Liver (tissue), 7 donors: ENCODE measurements at regions not wholly inside any gene's neighbourhood (a gene's known extent, or its start where the extent isn't known, plus 50 kb on each side); places are given as distances from the start of the nearest gene placed in this dataset.

Experiments
- DNase-seq: peaks from one replicate; pipeline ENCODE4 v3.0.0-alpha.2; 2017; ENCODE audit warnings: low spot score
- H3K27ac ChIP-seq, 2 donors: one replicate each; pipeline ENCODE4 v1.7.0; 2013; ENCODE audit warnings: inconsistent platforms in 2 of 2, low read length in 2 of 2, control low read depth in 1 of 2, low read depth in 1 of 2, mild to moderate bottlenecking in 1 of 2
- H3K27me3 ChIP-seq, 4 donors: one replicate each; pipeline versions ENCODE4 v1.6.1 to v1.7.0; 2013; ENCODE audit warnings: low read length in 3 of 4, inconsistent platforms in 1 of 4, mild to moderate bottlenecking in 1 of 4, moderate library complexity in 1 of 4; ENCODE audit not compliant: control insufficient read depth in 4 of 4, insufficient read depth in 4 of 4
- H3K36me3 ChIP-seq, 4 donors: one replicate each; pipeline versions ENCODE4 v1.6.1 to v1.7.0; 2013; ENCODE audit warnings: low read length in 3 of 4, mild to moderate bottlenecking in 3 of 4, low read depth in 1 of 4, moderate library complexity in 1 of 4; ENCODE audit not compliant: control insufficient read depth in 4 of 4, insufficient read depth in 3 of 4
- H3K4me1 ChIP-seq, 4 donors: one replicate each; pipeline versions ENCODE4 v1.6.1 to v1.7.0; 2013; ENCODE audit warnings: low read length in 3 of 4, mild to moderate bottlenecking in 3 of 4, moderate library complexity in 1 of 4; ENCODE audit not compliant: control insufficient read depth in 4 of 4, insufficient read depth in 4 of 4
- H3K4me3 ChIP-seq, 3 donors: one replicate each; pipeline versions ENCODE4 v1.6.1 to v1.7.0; 2013; ENCODE audit warnings: low read length in 3 of 3, control low read depth in 1 of 3, low read depth in 1 of 3, mild to moderate bottlenecking in 1 of 3
- H3K9ac ChIP-seq, 2 donors: one replicate each; pipeline ENCODE4 v1.7.0; 2013; ENCODE audit warnings: low read length in 2 of 2, mild to moderate bottlenecking in 2 of 2, moderate library complexity in 2 of 2, control low read depth in 1 of 2, low read depth in 1 of 2
- H3K9me3 ChIP-seq, 4 donors: one replicate each; pipeline versions ENCODE4 v1.6.1 to v1.7.0; 2013; ENCODE audit warnings: low read length in 3 of 4; ENCODE audit not compliant: control insufficient read depth in 4 of 4
- EGR1 ChIP-seq, 2 donors: IDR thresholded peaks; 2 replicates each; pipeline ENCODE4 v1.6.1; 2016 to 2018; ENCODE audit warnings: antibody characterized with exemption in 2 of 2, low read depth in 2 of 2
- FOXA1 ChIP-seq: IDR thresholded peaks from 2 replicates; pipeline ENCODE4 v1.6.1; 2016; ENCODE audit warnings: antibody characterized with exemption
- FOXA2 ChIP-seq: IDR thresholded peaks from 2 replicates; pipeline ENCODE4 v1.6.1; 2016; ENCODE audit warnings: antibody characterized with exemption
- GABPA ChIP-seq, 2 donors: IDR thresholded peaks in 1 of 2; conservative IDR thresholded peaks in 1 of 2; 2 replicates each; pipeline ENCODE4 v1.6.1; 2016; ENCODE audit warnings: antibody characterized with exemption in 2 of 2, mild to moderate bottlenecking in 1 of 2, moderate library complexity in 1 of 2
- HNF4G ChIP-seq: IDR thresholded peaks from 2 replicates; pipeline ENCODE4 v1.6.1; 2016; ENCODE audit warnings: antibody characterized with exemption
- RAD21 ChIP-seq, 2 donors: IDR thresholded peaks; 2 replicates each; pipeline ENCODE4 v1.6.1; 2016; ENCODE audit warnings: antibody characterized with exemption in 2 of 2, mild to moderate bottlenecking in 2 of 2
- RXRA ChIP-seq, 2 donors: IDR thresholded peaks; 2 replicates each; pipeline ENCODE4 v1.6.1; 2017 to 2018; ENCODE audit warnings: antibody characterized with exemption in 2 of 2, mild to moderate bottlenecking in 1 of 2
- YY1 ChIP-seq: IDR thresholded peaks from 2 replicates; pipeline ENCODE4 v1.6.1; 2016; ENCODE audit warnings: antibody characterized with exemption, mild to moderate bottlenecking
- WGBS: extraction: QIAGEN DNeasy Blood & Tissue Kit; methylation state at CpG from one replicate; pipeline ENCODE4 v1.1.7; 2013; 5-methylcytosine and 5-hydroxymethylcytosine counted together
- TF ChIP-seq, protein P1 (sequence below): IDR thresholded peaks from 2 replicates; pipeline ENCODE4 v1.6.1; 2016; ENCODE audit warnings: antibody characterized with exemption, mild to moderate bottlenecking
- TF ChIP-seq, protein P2 (sequence below): IDR thresholded peaks from 2 replicates; pipeline ENCODE4 v1.6.1; 2016; ENCODE audit warnings: antibody characterized with exemption
- donor health status: healthy.
- donor health status: healthy.
- donor health status: healthy.
- donor health status: healthy.

DNA sequence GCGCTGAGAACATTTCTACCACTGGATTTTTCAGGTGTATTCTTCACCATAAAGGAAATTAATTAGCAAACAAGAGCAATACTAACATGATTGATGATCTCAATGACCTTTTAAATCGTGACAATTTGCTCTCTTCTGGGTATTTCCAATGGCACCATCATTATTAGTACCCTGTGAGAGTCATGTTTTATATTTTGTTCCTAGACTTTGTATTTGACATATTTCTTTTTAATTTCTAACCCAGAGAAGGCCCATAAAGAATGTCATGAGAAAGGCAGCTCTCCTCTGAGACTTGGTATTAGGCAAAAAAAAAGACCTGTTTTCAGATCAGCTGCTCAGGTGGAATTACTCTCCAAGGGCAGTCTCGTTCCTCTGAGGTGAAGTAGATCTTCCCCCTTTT lies 1253.4 kb downstream of the ROBO2 start:
- Histone ChIP-seq H3K36me3 (no peaks in the 10 kb centered on the region), H3K27me3 (no peaks in the 10 kb centered on the region), H3K9ac (no peak overlapping the region), H3K4me3 (no peak overlapping the region), H3K27ac (no peak overlapping the region), H3K9me3 (peaks cover 0 to 1% (median 0%) of the 10 kb centered on the region in 4 donors), H3K4me1 (no peaks in the 10 kb centered on the region)
- TF ChIP-seq, protein P1, sequence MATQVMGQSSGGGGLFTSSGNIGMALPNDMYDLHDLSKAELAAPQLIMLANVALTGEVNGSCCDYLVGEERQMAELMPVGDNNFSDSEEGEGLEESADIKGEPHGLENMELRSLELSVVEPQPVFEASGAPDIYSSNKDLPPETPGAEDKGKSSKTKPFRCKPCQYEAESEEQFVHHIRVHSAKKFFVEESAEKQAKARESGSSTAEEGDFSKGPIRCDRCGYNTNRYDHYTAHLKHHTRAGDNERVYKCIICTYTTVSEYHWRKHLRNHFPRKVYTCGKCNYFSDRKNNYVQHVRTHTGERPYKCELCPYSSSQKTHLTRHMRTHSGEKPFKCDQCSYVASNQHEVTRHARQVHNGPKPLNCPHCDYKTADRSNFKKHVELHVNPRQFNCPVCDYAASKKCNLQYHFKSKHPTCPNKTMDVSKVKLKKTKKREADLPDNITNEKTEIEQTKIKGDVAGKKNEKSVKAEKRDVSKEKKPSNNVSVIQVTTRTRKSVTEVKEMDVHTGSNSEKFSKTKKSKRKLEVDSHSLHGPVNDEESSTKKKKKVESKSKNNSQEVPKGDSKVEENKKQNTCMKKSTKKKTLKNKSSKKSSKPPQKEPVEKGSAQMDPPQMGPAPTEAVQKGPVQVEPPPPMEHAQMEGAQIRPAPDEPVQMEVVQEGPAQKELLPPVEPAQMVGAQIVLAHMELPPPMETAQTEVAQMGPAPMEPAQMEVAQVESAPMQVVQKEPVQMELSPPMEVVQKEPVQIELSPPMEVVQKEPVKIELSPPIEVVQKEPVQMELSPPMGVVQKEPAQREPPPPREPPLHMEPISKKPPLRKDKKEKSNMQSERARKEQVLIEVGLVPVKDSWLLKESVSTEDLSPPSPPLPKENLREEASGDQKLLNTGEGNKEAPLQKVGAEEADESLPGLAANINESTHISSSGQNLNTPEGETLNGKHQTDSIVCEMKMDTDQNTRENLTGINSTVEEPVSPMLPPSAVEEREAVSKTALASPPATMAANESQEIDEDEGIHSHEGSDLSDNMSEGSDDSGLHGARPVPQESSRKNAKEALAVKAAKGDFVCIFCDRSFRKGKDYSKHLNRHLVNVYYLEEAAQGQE: no peak
- TF ChIP-seq GABPA (IDR thresholded peaks at IDR 0.05 in 1 of 2, conservative IDR thresholded peaks at IDR 0.05 in 1 of 2) (no peak), EGR1 (IDR thresholded peaks at IDR 0.05; ENCODE audit: low read depth in 2 of 2) (no peak), FOXA2 (no peak), FOXA1 (no peak), RAD21 (IDR thresholded peaks at IDR 0.05) (no peak)
- TF ChIP-seq, protein P2, sequence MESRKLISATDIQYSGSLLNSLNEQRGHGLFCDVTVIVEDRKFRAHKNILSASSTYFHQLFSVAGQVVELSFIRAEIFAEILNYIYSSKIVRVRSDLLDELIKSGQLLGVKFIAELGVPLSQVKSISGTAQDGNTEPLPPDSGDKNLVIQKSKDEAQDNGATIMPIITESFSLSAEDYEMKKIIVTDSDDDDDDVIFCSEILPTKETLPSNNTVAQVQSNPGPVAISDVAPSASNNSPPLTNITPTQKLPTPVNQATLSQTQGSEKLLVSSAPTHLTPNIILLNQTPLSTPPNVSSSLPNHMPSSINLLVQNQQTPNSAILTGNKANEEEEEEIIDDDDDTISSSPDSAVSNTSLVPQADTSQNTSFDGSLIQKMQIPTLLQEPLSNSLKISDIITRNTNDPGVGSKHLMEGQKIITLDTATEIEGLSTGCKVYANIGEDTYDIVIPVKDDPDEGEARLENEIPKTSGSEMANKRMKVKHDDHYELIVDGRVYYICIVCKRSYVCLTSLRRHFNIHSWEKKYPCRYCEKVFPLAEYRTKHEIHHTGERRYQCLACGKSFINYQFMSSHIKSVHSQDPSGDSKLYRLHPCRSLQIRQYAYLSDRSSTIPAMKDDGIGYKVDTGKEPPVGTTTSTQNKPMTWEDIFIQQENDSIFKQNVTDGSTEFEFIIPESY: no peak
- DNase-seq: no peak
- 66% methylated on average over 3 of the region's 3 CpGs for WGBS

DNA sequence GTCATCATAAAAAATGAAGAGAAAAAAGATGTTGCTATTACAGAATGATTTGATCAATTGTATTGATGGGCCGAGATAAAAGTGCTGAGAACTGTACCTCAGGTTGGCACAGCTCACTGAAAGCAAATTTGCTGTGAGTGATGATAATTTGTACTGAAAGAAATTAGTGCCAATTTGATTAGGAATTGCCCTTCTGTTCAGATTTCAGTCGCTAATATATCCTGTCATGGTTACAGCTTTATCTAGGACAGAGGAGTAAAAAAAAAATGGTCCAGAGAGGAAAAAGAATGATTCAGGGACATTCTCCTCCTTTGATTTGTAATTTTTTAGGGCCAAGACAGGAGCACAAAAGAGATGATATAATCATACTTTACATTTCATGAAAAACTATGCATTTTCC lies 1264.2 kb downstream of the ROBO2 start:
- no peaks in the 10 kb centered on the region for H3K9me3 ChIP-seq
- H3K4me1 ChIP-seq: no peaks in the 10 kb centered on the region
- WGBS: 71% methylated on average over 2 of the region's 2 CpGs
- H3K36me3 ChIP-seq: no peaks in the 10 kb centered on the region
- no peak for DNase-seq
- no peak overlapping the region for H3K9ac ChIP-seq
- H3K27me3 ChIP-seq: no peaks in the 10 kb centered on the region
- TF ChIP-seq RXRA (IDR thresholded peaks at IDR 0.05): no peak
- TF ChIP-seq YY1: no peak
- TF ChIP-seq HNF4G: no peak
- no peak overlapping the region for H3K27ac ChIP-seq
- no peak overlapping the region for H3K4me3 ChIP-seq

DNA sequence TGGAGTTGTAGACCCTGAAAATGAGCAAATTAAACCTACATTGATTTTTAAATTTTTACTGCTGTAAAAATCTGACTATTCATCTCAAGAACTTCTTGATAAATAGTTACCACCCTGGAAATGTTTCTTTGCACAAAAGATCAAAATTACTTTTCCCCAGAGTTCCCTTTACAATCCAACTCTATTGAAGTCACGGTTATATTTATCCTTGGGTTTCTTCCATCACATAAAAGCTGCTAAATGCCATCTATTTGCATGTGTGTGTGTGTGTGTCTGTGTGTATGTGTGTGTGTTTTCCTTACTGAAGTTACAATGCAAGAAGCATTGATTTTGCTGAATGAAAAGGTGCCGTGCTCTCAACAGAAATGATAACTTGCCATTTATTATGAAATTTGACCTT lies 1273.0 kb downstream of the ROBO2 start:
- H3K27ac ChIP-seq: no peak overlapping the region
- no peak overlapping the region for H3K9ac ChIP-seq
- H3K4me3 ChIP-seq: no peak overlapping the region
- DNase-seq: no peak
- H3K9me3 ChIP-seq: no peaks in the 10 kb centered on the region
- H3K4me1 ChIP-seq: no peaks in the 10 kb centered on the region
- H3K27me3 ChIP-seq: no peaks in the 10 kb centered on the region
- H3K36me3 ChIP-seq: no peaks in the 10 kb centered on the region
- TF ChIP-seq EGR1 (IDR thresholded peaks at IDR 0.05; ENCODE audit: low read depth in 2 of 2): no peak
- WGBS: 74% methylated on average over 2 of the region's 2 CpGs
